ENCODE measurements at regions not wholly inside any gene's neighbourhood (a gene's known extent, or its start where the extent isn't known, plus 50 kb on each side); places are given as distances from the start of the nearest gene placed in this dataset.

DNA sequence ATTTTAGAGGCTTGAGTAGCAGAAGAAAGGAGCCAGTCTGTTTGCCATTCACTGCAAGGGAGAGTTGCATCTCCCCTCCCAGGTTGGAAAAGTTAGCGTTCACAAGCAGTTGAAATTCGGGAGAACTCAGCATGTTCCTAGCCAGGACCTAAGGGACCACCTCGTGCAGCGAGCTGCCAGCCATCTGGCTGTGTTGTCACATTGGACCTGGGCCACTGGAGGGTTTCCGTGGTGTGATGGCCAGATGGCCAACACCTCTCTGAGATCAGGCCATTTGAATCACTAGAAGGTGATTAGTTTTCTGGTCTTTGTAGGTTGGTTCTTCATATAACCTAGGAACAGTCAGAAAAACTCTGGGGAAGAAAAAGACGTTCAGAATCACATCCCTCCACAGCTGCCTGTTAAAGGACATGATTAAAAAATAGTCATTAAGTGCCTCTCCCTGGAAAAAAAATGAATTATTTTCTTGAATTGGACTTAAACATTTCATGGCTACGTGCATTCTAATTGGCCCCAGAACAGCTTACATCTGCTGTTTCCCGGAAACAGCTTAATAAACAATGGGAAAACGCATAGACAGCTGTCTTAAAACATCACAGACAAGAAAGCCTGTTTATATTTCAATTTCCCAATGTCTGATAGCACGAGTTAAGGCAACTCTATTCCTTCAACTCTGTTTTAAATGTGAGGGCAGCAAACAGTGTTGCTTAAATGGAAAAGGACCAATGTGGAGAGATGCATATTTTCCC, 303.9 kb downstream of the TENT4A start:
- DNase-seq (ENCODE audit: low spot score) = no peak

DNA sequence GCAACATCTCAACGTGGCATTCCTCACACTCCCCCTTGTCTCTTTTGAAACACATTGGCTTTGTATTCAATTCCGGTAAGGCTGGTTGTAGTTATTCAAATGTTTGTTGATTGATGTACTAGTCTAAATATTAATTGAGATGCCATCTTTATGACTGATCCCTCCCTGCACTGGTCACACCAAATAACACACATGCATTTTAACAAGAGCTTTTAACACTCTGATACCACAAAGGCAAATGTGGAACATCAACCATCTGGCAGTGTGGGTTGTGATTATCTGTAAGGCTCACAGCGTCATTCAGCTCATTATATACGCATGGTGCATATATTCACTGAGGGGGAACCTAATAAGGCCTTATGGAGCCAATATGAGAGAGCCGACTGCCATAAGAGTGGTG, 305.0 kb downstream of the TENT4A start:
- no peak for DNase-seq (ENCODE audit: low spot score)

DNA sequence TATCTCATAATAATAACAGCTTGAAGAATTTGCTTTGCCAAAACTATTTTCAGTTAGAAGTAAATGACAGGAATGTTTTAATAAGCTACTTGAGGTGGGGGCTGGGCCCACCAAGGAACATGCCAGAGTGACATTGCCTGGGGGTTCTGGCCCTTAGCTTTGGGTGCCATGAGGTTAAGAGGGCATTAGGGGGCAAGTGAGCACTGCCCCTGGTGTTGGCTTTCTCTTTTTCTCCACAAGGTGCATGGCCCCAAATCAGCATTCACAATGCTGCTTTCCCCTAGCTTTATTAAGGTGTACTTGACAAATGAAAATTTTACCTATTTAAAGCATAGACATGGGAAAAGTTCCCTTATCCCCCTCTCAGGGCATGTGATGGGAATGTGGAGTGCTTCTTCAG, 305.4 kb downstream of the TENT4A start:
- DNase-seq (ENCODE audit: low spot score) = no peak

DNA sequence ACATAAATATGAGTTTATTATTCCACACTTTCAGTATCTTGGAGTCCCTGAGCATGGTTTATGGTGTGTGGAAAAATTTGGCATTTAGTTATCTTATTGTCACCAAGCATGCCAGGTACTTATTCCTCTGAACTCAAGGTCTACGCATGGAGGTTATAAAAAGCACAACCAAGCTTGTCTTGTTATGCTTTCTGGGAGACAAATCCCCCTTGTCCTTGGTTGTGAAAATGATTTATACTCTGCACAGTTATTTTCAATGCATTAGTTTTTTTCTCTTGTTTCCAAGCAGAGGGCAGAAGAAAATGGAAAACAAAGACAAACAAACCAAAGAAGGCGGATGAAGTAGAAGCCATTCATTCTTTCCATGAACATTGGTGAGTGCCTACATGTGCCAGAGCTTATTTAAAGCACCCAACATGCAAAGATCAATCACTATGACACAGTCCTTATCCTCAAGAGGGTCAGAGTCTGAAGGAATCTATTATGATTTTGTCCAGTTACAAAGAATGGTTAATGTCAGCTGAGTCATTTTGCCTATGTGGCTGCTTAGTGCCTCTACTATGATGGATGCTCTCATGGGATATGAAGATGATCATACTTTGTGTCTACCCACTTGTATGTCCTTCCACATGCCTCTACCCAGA, 323.1 kb downstream of the TENT4A start:
- no peak for DNase-seq (ENCODE audit: low spot score)

DNA sequence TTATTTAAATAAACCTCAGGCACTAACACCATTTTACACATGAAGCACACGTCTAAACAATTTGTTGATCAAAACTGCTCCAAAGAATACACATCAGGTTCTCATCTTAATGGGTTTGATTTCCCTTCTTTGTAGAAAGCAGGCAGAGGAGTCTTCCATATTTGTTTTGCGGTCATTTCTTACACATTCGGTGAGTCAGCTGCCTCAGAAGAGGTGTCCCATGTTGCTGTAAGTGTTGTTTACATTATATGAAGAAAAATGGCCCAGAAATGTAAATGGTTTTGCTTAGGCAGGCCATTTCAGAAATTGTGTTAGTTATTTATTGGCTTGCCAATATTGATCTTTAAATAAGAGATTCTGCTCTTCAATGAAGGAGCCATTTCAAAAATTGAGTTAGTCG, 325.8 kb downstream of the TENT4A start:
- DNase-seq (ENCODE audit: low spot score) = no peak

DNA sequence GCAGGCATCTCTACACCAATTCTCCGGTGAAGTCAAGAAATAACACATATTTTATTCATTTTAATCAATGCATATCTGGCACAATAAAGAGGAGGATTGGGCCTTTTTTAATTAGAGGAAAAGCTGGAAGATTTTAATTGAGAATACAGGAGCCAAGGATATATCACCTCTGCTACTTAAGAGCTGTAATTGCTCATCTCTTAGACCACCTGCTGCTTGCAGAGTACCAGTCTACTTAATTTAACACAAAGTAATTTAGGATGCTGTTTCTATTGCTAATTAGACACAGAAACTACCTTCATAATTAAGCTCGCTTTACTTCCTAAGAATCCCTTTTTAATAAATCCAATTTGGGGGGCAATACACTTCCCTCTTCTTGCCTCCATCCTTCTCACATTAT, 326.9 kb downstream of the TENT4A start:
- DNase-seq (ENCODE audit: low spot score) = no peak

DNA sequence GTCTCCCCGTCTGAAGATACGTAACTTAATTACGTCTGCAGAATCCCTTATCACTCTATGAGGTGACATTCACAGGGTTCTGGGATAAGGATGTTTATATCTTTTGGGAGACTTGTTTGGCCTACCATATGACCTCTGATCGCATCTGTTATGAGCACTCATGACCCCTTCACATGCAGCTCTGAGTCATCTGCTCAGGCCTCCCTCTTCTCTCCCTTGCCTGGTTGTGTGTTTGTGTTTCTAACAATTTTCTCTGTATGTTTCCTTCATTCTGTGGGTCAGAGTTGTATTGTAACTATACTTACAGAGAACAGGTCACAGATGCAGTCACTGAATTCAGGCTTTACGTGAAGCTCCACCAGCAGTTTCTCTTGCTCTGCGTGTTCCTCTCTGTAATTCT, 330.6 kb downstream of the TENT4A start:
- DNase-seq (ENCODE audit: low spot score) = no peak

DNA sequence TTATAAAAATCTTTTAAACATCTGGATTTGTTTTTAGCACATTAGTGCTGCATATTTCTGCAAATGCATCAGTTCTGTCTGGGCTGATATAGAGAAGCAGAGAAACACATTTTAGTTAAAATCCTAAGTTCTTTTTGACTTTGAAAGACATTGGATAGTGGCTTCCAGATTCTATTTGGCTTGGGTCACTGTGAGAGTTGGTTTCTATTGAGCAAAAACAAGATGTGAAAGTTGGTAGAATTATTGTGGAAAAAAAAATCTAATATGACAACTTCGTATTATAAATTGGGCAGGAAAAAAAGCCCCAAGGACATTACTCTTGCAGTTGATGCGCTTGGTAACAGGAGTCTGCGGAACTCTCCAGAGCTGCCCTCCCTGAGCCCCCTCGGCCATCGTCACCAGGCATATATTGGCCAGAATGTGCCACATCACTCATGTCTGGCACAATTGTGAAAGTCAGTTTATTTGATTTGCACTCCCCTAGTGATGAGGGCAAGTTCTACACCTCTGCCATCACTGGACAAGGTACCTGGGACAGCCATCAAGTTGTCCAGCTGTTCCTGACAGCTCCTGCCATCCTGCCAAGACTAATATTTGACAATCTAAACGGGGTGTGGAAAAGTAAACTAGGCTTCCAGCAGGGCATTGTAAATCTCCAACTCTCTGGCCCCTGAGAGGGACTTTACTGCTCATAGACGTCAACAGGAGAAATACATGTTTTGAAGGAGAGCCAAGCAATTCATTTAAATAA, 334.5 kb downstream of the TENT4A start:
- no peak for DNase-seq (ENCODE audit: low spot score)

DNA sequence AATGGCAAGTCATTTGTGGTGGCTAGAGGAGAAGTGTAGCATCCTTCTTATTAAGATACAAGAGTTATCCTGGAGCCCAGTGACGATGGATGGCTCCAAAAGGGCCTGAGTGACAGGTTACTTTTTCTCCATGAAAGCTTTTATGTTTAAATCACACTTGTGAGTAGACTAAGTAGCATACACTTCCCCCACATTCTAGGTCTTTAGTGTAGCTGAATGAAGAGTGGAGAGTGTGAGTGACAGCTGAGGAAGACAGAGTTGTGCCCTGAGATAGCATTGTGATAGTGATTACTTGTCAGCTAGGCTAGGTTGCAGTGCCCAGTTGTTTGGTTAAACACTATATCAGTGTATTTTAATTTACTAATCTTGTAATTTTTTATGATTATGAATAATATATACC, 337.8 kb downstream of the TENT4A start:
- no peak for DNase-seq (ENCODE audit: low spot score)

DNA sequence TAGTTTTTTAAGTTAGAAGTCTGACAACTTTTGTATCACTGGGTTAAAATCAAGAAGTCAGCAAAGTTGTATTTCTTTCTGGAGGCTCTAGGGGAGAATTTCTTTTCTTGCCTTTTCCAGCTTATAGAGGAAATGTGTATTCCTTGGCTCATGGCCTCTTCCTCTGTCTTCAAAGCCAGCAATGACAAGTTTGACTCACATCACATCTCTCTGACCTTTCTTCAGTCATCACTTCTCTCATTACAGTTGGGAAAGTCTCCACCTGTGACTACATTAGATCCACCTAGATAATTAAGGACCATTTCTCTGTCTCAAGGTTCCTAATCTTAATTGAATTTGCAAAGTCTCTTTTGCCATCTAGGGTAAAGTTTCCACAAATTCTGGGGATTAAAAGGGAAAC, 339.9 kb downstream of the TENT4A start:
- no peak for DNase-seq (ENCODE audit: low spot score)

DNA sequence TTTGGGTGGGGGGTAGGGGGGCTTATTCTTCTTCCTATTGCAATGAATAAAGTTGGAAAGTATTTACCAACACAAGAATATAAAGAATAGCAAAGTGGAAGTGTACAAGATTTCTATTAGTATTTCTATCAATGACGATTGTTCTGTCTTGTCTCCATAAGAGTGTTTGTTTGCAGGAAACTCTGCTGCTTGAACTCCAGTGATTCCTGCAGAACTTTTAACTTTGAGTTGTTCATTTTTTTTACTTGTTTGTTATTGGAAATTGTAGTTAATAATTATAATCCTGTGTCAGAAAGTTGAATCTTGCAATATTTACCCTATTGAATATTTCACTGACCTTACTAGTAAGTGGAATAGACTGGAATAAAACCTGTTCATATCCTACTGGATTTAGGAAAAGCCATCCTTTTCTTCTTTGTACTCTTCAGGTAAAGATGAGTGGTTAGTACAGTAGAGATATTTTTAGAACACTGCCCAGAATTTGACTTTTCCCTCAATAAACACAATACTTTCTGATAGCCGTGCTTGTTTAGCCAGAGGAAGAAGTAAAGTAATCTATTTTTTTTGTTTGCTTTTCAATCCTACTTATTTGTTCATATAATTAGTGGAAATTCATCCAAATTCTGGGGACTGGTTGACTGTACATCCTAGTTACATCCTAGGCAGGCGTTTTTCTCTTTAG, 340.4 kb downstream of the TENT4A start:
- DNase-seq (ENCODE audit: low spot score) = no peak

DNA sequence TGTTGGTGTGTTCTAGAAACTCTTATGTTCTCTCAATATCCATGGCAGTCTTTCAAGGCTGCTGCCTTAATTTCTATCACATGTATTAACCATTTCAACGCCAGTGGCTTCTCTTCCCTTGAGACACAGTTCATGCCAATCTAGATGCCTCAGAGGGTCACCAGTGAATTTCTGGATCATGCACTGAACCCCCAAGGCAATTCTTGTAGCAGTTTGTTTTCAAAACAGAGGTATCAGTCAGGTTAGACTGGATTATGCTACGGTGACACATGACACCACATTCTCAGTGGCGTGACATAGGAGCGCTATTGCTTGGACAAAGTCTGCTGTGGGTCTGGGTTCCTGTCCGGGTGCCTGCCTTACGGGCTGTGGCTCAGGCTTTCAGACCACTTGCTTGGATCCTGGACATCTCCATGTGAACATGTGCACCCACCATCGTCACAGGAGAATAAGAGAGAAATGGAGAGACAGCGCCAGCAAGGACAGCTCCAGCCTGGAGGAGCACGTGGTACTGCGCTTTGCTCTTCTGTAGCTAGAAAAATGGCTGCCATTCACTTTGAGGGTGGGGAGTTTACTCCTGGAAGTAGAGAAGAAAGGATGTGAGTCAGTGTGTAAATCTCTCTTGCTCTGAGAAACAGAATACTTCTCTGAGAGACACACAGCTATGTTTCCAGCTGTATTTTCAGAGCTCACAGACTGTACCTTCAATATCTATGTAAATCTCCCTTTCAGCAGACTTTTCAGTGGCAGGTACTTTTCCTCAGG, 329.3 kb upstream of the ADCY2 start:
- DNase-seq (ENCODE audit: low spot score) = no peak

DNA sequence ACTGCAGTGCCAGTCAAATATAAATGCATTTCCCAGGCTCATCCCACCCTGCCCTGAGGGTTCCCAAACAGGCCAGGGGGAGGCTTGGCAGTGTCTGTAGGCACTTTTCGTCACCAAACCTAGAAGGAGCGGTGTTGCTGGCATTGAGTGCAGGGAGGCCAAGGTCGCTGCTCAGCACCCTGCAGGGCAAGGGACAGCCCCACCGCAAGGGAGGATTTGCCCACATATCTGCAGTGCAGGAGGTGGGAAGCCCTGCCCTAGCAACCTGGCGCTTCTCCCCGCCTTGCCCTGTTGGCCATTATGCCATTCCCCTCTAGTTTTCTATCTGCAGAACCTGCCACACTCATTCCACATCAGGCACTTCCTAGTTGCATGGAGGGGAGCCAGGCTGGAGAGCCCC, 327.8 kb upstream of the ADCY2 start:
- no peak for DNase-seq (ENCODE audit: low spot score)

DNA sequence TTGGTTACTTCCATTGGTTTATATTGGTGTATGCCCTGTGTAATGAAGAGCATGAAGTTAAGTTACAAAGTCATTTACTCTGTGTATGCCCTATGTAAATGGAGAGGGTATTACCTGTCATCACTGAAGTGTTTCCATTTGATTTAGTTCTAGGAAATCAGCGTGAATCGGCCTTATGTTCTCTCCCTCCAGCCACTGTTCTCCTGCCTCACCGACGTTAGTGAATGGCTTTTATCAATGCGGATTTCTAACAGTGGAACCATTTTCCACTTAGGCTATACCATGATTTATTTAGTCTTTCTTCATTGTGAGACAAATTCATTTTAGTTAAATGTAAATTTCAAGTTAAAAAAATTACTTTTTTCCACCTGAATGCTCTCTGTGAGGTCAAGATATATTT, 327.0 kb upstream of the ADCY2 start:
- no peak for DNase-seq (ENCODE audit: low spot score)

DNA sequence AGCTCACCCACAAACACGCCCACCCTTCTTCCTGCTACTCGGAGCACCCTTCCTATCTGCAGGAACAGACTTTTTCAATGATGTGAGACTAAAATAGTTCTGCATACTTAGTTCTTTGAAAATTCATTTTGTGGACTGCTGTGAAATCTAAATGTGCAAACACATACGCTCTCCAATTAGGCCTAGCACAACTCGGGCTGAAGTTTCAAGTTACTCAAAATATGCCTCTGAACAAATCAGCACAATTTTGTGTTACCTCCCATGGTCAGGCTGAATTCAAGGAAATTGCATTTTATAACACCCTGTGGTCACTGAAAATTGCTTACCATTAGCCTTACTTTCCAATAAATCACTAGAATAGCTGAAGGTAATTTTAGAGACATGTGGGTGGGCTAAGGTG, 323.8 kb upstream of the ADCY2 start:
- no peak for DNase-seq (ENCODE audit: low spot score)

DNA sequence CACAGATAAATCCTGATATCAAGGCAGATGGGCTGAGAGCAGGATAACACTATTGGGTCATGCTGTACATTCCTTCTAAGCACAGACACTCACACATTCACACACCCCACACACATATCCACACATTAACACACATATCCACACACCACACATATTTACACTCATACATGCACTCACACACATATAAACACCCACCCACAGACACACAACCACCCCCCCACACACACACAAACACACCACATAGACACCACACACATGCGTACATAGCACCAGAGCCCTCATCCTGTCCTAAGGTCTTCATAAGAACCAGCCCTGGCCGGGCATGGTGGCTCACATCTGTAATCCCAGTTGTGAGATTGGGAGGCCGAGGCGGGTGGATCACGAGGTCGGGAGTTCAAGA, 322.3 kb upstream of the ADCY2 start:
- DNase-seq (ENCODE audit: low spot score) = no peak

DNA sequence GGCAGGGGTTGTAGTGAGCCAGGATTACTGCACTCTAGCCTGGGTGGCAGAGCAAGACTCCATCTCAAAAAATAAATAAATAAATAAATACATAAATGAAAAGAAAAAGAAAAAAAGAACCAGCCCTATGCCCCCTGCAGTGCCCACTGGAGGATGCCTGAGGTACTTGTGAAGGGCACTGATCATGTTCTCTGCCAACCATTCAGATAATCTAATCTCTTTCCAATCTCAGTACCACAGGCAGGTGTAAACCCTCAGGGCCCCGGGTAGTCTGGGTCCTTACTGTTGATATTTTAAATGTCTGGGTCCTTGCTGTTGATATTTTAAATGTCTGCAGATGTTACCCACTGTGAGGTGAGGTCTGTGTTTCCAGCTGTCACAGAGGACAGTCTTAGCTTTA, 321.8 kb upstream of the ADCY2 start:
- DNase-seq (ENCODE audit: low spot score) = no peak

DNA sequence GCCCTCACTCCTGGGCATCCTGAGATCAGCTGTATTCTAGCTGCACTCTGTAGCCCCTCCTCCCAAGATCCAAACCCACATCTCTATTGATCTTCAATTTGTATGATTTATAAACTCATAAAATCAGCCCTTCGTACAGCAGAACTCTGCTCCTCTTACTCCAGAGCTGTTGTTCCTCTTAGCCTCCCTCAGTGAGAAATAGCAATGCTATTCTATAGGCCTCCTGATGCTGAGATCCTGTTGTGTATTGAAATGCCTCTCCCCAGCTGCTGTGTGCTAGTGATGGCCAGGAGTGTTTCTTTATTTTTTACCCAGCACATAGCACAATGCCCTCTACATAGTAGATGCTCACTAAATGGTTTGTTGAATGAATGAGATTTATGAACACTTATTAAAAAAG, 320.5 kb upstream of the ADCY2 start:
- no peak for DNase-seq (ENCODE audit: low spot score)

DNA sequence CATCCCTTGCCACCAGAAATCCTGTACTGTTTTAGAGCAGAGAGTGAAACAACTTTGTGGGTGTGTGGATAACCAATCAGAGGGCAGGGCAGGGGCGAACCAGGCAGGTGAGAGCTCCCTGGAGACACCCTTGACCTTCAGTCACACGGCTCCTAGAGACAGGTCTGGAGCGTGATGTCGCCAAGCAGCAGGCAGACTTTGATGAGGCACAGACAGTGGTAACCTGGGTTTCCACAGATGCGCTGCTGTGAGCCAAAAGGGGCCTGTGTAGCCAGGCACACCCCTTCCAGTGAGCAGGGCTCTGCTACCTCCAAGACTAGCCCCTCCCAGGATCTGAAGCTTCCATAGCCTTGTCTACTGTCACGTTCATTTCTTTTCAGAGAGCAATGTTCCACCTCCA, 317.8 kb upstream of the ADCY2 start:
- DNase-seq (ENCODE audit: low spot score) = no peak

DNA sequence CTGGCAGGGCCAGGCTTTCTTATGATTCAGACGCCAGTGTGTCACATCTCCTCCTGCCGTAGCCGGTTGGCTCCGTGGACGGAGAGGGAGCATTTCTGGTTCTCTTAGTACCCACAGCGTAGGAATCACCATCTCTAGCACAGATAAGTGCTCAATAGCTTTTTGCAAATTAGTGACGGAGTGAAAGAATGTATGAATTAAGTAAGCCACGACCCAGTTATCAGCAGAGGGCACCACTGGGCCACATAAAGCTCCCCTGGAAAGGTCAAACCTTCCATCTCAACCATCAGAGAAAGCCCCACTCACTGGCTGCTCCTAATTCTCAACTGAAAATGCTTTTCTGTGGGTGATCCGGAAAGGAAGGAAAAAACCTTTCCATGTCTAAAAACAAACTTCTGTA, 317.0 kb upstream of the ADCY2 start:
- no peak for DNase-seq (ENCODE audit: low spot score)

DNA sequence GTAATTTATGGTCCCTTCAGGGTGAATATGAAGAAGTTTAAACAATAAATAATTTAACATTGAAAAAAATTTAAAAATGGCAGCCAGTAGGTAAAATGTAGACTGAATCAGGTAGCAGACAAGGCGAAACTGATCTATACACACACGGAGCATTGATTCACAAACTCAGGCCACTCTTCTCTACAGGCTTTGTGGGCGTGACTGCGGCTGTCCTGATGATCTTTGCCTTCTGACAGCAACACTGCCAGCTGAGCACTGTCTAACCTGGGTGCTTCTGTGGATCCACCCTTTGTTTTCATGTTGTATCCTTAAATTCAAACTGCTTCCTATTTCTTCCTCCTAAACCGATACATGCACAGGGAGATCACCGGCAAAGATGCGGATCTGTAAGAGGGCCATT, 315.4 kb upstream of the ADCY2 start:
- DNase-seq (ENCODE audit: low spot score) = no peak

DNA sequence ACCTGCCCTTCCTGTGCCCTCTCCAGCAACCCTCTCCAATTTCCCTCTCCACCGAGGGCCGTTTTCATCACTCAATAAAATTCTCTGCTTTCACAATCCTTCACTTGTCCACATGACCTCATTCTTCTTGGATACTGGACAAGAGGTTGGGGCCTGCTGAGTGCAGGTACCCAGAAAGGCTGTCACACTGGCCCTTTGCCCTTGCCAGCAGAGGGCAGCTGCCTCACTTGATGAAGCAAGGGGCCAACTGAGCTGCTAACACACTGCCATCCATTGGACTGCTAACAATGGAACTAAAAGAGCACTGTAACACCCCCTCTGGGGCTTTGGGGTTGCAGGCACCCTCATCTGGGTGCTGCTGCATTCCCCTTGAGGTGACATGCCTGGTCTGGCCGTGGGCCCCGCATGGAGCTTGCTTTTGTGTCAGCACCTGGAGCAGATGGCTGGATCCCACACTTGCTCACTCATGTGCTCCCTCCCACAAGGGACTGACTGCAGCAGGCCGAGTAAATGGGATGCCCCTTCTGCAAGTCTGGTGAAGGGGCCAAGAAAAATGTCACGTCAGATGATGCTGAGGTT, 308.1 kb upstream of the ADCY2 start:
- no peak for DNase-seq (ENCODE audit: low spot score)
